ENCODE measurements at regions not wholly inside any gene's neighbourhood (a gene's known extent, or its start where the extent isn't known, plus 50 kb on each side); places are given as distances from the start of the nearest gene placed in this dataset.
A peak's percentile ranks its signal among the peaks of the same experiment; 100 is the strongest.

DNA sequence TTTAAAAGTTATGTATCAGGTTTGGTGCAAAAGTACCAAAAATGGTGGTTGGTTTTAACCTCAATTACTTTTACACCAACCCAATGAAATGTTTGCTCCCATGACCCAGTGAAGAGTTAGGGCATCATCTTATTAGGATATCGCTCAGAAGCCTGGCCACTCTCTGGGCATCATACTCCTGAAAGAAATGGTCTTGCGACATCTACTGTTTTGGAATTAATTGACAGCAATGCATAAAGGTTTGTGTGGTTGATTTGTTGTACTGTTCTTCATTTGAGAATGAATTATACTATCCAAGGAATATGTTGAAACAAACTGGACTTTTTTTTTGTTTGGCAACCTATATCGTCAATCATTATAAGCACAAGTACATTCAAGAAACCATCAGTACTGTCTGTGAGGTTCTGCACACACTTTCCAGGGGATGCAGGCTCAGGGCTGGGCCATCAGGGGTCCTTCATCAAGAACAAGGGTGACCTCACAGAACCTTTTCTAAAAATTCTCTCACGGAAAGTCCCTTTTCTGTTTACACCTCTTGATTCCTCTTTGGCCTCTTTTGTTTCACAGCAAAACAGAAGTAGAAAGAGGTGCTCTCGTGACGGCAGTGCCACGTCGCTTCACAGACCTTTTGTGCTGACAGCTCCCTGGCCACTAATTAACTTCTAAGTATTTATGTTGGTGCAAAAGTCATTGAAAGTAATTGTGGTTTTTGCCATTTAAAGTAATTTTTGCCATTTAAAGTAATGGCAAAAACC is 117.2 kb upstream of the KLF6 start:
- Histone ChIP-seq H3K27ac (ENCODE audit: low read length) (peak overlapping the region; percentile 48), H3K9me3 (ENCODE audit: control insufficient read depth, low read length) (no peaks in the 10 kb centered on the region), H3K27me3 (ENCODE audit: control insufficient read depth, insufficient read depth) (no peaks in the 10 kb centered on the region), H3K4me3 (ENCODE audit: low read length) (no peak overlapping the region), H3K4me1 (ENCODE audit: control insufficient read depth, insufficient read depth, low read length) (peaks cover 3% of the 10 kb centered on the region)
- DNase-seq (no peak), ATAC-seq (peak in 1 of 2 donors; percentile 58)
- intact Hi-C loops (cut with DNase I), result loop anchor here in 1 of 4 donors (10.0 kb wide), 1 partner anchor 117 kb away; the partner anchor contains the start of gene KLF6
- WGBS, result 34% methylated on average over 8 of the region's 8 CpGs

DNA sequence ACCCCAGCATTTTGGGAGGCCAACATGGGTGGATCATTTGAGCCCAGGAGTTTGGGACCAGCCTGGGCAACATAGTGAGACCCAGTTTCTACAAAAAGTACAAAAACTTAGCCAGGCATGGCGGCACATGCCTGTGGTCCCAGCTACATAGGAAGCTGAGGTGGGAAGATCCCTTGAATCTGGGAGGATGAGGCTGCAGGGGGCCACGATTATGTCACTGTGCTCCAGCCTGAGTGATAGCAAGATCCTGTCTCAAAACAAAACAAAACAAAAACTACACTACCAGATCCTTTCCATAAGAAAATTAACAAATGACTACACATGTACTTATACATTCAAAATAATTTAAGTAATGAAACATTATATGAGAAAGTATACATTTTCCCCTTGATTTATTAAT is 116.4 kb upstream of the KLF6 start:
- no peak for DNase-seq
- Histone ChIP-seq H3K9me3 (ENCODE audit: control insufficient read depth, low read length) (no peaks in the 10 kb centered on the region), H3K27ac (ENCODE audit: low read length) (no peak overlapping the region), H3K27me3 (ENCODE audit: control insufficient read depth, insufficient read depth) (no peaks in the 10 kb centered on the region), H3K4me3 (ENCODE audit: low read length) (no peak overlapping the region), H3K4me1 (ENCODE audit: control insufficient read depth, insufficient read depth, low read length) (peaks cover 3% of the 10 kb centered on the region)
- 91% methylated on average over 2 of the region's 2 CpGs for WGBS
- intact Hi-C loops (cut with DNase I), result loop anchor here in 1 of 4 donors (10.0 kb wide), 1 partner anchor 117 kb away; the partner anchor contains the start of gene KLF6
- no peak for ATAC-seq

DNA sequence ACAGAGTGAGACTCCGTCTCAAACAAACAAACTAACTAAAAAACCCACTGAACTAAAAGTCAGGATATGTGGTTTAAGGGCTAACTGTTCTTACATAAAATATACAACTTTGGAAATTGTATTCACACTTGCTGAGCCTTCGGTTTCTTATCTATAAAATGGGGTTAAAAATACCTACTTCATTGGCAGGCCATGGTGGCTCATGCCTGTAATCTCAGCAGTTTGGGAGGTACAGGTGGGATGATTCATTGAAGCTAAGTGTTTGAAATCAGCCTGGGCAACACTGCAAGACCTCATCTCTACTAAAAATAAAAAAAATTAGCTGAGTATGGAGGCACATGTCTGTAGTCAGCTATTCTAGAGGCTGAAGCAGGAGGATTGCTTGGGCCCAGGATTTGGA is 115.4 kb upstream of the KLF6 start:
- H3K9me3 ChIP-seq (ENCODE audit: control insufficient read depth, low read length), result no peaks in the 10 kb centered on the region
- intact Hi-C loops (cut with DNase I), result loop anchor here in 1 of 4 donors (10.0 kb wide), 1 partner anchor 116 kb away; the partner anchor contains the start of gene KLF6
- peaks cover 3% of the 10 kb centered on the region for H3K4me1 ChIP-seq (ENCODE audit: control insufficient read depth, insufficient read depth, low read length)
- no peak for ATAC-seq
- 87% methylated on average over 2 of the region's 2 CpGs for WGBS
- DNase-seq, result no peak
- no peak overlapping the region for H3K4me3 ChIP-seq (ENCODE audit: low read length)
- H3K27me3 ChIP-seq (ENCODE audit: control insufficient read depth, insufficient read depth), result no peaks in the 10 kb centered on the region
- H3K27ac ChIP-seq (ENCODE audit: low read length), result no peak overlapping the region

DNA sequence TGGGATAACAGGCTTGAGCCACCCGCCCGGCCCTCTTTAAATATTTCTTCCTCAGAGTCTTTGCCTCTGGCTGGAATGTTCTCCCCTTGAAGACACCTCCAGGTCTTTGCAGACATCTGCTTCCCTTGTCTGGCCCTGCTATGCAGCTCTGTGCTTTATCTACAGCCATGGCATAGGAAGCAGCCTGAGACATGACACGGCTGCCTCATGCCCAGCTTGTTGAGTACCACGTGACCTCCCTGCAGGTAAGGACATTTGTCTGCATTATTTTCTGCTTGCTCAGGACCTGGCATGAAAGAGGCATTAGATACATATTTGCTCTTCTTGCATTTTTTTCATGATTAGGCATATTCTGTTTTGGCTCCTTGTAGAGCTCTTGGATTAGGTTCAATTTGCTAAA is 113.8 kb upstream of the KLF6 start:
- Histone ChIP-seq H3K27me3 (ENCODE audit: control insufficient read depth, insufficient read depth) (no peaks in the 10 kb centered on the region), H3K4me3 (ENCODE audit: low read length) (no peak overlapping the region), H3K9me3 (ENCODE audit: control insufficient read depth, low read length) (no peaks in the 10 kb centered on the region), H3K4me1 (ENCODE audit: control insufficient read depth, insufficient read depth, low read length) (peaks cover 3% of the 10 kb centered on the region), H3K27ac (ENCODE audit: low read length) (no peak overlapping the region)
- WGBS, result 85% methylated on average over 4 of the region's 4 CpGs
- DNase-seq (no peak), ATAC-seq (no peak)
- intact Hi-C loops (cut with DNase I), result no loop called here

DNA sequence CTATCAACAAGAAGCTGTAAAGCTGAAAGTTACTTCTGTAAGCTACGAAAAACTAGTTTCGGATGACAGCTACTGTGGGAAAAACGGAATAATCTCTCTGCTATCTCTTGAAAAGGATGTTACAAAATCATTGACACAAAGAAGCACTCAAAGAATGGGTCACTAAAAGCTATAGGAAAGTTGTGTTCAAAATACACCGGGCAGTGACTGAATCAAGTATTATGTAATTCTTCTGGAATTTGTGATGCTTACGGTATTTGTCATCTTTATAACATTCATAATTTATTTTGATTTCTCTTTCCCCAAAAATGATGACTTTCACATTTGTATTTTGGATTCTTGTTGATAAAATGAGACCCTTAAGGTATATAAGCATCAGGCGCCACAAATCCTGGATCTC is 112.1 kb upstream of the KLF6 start:
- H3K9me3 ChIP-seq (ENCODE audit: control insufficient read depth, low read length), result no peaks in the 10 kb centered on the region
- no peak for DNase-seq
- no peak overlapping the region for H3K4me3 ChIP-seq (ENCODE audit: low read length)
- no peak overlapping the region for H3K27ac ChIP-seq (ENCODE audit: low read length)
- ATAC-seq, result no peak
- whole genome bisulfite sequencing, result 66% methylated on average over 6 of the region's 6 CpGs
- H3K4me1 ChIP-seq (ENCODE audit: control insufficient read depth, insufficient read depth, low read length), result no peaks in the 10 kb centered on the region
- intact Hi-C loops (cut with DNase I), result no loop called here
- H3K27me3 ChIP-seq (ENCODE audit: control insufficient read depth, insufficient read depth), result no peaks in the 10 kb centered on the region

DNA sequence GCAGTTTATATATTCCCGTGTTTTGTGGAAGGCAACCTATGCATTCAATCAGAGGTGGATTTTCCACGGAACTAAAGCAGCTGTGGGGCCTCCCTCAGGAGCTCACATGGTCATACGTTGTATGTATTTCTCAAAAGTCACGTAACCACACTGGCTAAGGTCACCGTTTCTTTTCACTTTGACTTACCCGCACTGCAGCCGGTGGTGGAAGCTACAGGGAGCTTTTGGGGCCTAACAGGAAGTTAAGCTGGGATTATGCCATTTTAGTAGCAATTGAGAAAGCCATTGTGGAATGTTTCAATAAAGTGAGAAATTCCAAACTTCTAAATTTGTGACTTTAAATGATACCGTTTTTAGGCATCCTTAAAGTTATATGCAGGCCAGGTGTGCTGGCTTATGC is 111.2 kb upstream of the KLF6 start:
- WGBS, result 91% methylated on average over 8 of the region's 8 CpGs
- intact Hi-C loops (cut with DNase I), result no loop called here
- no peaks in the 10 kb centered on the region for H3K4me1 ChIP-seq (ENCODE audit: control insufficient read depth, insufficient read depth, low read length)
- DNase-seq (no peak), ATAC-seq (no peak)
- H3K9me3 ChIP-seq (ENCODE audit: control insufficient read depth, low read length), result no peaks in the 10 kb centered on the region
- H3K27me3 ChIP-seq (ENCODE audit: control insufficient read depth, insufficient read depth), result no peaks in the 10 kb centered on the region
- no peak overlapping the region for H3K4me3 ChIP-seq (ENCODE audit: low read length)
- H3K27ac ChIP-seq (ENCODE audit: low read length), result no peak overlapping the region

DNA sequence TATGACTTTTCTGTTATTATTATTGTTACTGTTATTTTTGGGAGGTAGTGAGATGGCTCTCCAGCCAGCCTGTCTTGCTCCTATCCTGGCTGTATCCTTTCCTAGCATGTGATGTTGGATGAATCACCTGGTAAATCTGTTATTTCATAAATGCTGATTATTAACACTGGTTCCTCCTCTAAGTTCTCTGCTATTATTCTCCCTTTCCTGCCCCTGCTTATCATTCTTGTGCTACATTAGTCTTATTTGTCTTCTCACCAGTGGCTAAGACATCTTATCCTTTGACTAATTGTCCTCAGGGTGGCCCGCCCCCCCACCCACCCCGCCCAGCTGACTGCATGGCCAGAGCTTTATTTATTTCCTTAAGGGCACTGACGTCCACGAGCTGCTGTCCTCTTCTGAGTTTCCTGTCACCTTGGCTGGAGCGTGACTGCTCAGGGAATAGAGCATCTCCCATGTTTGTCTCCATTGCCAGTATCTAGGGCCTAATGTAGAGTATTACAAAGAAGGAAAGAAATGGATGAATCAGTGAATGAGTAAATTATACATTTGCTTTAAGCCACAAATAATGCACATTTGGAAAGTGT is 110.1 kb upstream of the KLF6 start:
- no peak for DNase-seq
- intact Hi-C loops (cut with DNase I), result no loop called here
- no peak overlapping the region for H3K4me3 ChIP-seq (ENCODE audit: low read length)
- no peaks in the 10 kb centered on the region for H3K9me3 ChIP-seq (ENCODE audit: control insufficient read depth, low read length)
- WGBS, result 47% methylated on average over 5 of the region's 5 CpGs
- H3K27me3 ChIP-seq (ENCODE audit: control insufficient read depth, insufficient read depth), result no peaks in the 10 kb centered on the region
- no peaks in the 10 kb centered on the region for H3K4me1 ChIP-seq (ENCODE audit: control insufficient read depth, insufficient read depth, low read length)
- H3K27ac ChIP-seq (ENCODE audit: low read length), result no peak overlapping the region
- peak in 1 of 2 donors; percentile 74 for ATAC-seq

DNA sequence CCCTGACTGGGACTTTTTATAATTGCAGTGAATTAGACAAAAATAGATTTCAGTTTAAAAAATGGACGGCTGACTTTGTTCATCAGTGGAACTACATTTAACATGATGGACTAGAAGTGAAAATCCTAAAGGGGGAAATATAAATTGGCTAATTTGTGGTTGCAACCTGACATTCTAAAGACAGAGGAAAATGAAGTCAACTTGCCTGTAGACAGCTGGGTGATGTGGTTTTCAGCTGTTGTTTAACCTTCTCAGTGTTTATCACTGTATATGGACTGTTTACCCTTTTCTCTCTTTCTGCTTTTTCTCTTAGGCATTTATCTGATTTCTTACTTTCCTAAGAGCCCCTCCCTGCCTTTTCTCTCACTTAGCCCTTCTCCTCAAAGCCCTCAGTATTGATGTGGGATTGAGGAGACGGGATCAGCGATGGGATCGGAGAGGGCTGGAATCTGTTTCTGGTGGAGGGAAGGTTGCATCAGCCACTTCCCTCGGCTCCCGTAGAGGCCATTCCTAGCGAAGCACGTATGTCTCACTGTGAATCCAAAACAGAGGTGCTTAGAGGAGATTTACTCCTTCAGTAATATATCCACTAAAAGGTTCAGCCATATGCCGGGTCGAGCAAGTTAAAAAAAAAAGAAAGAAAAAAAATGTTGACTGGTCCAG is 109.0 kb upstream of the KLF6 start:
- intact Hi-C loops (cut with DNase I), result no loop called here
- no peak for ATAC-seq
- WGBS, result 91% methylated on average over 10 of the region's 10 CpGs

DNA sequence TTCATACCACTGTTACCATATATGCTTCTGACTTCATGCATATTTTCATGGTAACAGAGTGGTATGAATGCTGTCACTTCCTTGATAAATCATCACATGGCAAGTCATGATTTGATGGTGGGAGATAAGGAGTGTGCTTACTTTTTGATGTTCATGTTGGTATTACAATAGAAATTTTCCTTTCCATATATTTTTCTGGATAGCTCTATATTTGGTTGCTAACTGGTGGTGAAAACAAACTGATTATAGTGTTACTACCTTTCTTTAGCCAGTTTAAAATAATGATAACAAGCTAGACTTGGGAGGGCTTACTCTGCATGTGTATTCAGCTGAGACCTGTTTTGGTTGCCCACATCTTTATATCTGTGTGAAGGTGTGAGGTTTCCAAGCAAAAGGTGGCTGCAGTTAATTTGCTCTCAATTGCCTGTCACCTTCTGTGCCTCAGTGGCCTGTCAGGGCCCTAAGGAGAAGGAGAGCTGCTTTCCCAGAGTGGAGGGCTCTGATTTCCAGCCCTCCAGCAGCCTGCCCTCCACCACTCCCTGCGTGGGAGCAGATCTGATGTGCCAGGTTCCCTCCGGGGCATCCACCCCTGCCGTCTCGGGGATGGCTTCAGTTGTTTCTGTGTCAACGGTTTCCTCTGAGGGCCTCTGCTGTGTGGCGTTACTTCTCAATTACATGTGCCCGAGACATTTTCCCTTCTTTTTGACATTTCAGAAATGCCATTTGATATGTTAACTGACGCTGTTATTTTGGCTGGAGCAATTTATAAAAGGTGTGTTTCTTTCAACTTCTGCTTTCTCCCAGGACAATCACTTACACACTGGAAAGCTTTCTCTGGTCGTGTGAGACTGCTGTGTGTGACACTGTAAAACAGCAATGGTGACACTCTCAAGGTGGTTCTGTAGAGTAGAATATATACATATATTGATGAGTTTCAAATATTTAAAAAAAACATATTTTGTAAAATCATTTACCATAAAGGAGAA is 107.7 kb upstream of the KLF6 start:
- DNase-seq (peak in 1 of 3 donors; percentile 45), ATAC-seq (no peak)
- Histone ChIP-seq H3K27ac (ENCODE audit: low read length) (no peak overlapping the region), H3K9me3 (ENCODE audit: control insufficient read depth, low read length) (no peaks in the 10 kb centered on the region), H3K4me3 (ENCODE audit: low read length) (no peak overlapping the region), H3K4me1 (ENCODE audit: control insufficient read depth, insufficient read depth, low read length) (no peaks in the 10 kb centered on the region), H3K27me3 (ENCODE audit: control insufficient read depth, insufficient read depth) (no peaks in the 10 kb centered on the region)
- 84% methylated on average over 9 of the region's 9 CpGs for WGBS
- intact Hi-C loops (cut with DNase I), result no loop called here

More for the DNA sequence above, 109.0 kb upstream of the KLF6 start:
- no peak for DNase-seq
- Histone ChIP-seq H3K27ac (ENCODE audit: low read length) (no peak overlapping the region), H3K27me3 (ENCODE audit: control insufficient read depth, insufficient read depth) (no peaks in the 10 kb centered on the region), H3K4me3 (ENCODE audit: low read length) (no peak overlapping the region), H3K9me3 (ENCODE audit: control insufficient read depth, low read length) (no peaks in the 10 kb centered on the region), H3K4me1 (ENCODE audit: control insufficient read depth, insufficient read depth, low read length) (no peaks in the 10 kb centered on the region)

DNA sequence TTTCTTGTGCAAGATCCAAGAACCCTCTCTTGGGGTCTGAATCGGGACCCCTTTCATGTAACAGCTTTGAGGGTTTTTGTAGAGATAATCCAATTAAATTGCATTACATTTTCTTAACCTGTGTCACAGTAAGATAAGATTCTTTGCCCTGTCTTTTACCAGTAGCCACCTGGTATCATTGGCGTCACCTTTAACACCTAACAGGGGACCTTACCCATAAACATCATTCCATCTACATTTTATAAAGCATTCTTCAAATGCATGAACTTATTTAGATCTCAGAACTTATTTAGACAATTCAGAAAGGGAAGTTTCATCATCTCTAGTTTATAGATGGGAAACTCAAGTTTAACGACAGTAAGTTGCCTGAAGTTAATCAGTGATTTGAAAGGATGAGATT is 106.4 kb upstream of the KLF6 start:
- Histone ChIP-seq H3K9me3 (ENCODE audit: control insufficient read depth, low read length) (no peaks in the 10 kb centered on the region), H3K4me1 (ENCODE audit: control insufficient read depth, insufficient read depth, low read length) (peaks cover 5% of the 10 kb centered on the region), H3K4me3 (ENCODE audit: low read length) (no peak overlapping the region), H3K27me3 (ENCODE audit: control insufficient read depth, insufficient read depth) (no peaks in the 10 kb centered on the region), H3K27ac (ENCODE audit: low read length) (no peak overlapping the region)
- ATAC-seq (no peak), DNase-seq (no peak)
- intact Hi-C loops (cut with DNase I), result no loop called here
- WGBS, result 91% methylated on average over 3 of the region's 3 CpGs
